Fibroblast of mammary gland (primary cell): ENCODE measurements at regions not wholly inside any gene's neighbourhood (a gene's known extent, or its start where the extent isn't known, plus 50 kb on each side); places are given as distances from the start of the nearest gene placed in this dataset.

ENCODE experiments used
- DNase-seq: peaks from one replicate; pipeline ENCODE4 v3.0.0-alpha.2; 2010; ENCODE audit warnings: low read depth
- H3K4me3 ChIP-seq: 2 replicates; pipeline ENCODE4 v1.5.1; 2011; ENCODE audit warnings: low read depth, mild to moderate bottlenecking, low read length, moderate library complexity; ENCODE audit not compliant: control insufficient read depth
- TF ChIP-seq, protein P1 (sequence below): conservative IDR thresholded peaks from 2 replicates; pipeline ENCODE4 v1.5.1; 2011; ENCODE audit warnings: low read depth, low read length, inconsistent platforms; ENCODE audit not compliant: control insufficient read depth, insufficient read depth

DNA sequence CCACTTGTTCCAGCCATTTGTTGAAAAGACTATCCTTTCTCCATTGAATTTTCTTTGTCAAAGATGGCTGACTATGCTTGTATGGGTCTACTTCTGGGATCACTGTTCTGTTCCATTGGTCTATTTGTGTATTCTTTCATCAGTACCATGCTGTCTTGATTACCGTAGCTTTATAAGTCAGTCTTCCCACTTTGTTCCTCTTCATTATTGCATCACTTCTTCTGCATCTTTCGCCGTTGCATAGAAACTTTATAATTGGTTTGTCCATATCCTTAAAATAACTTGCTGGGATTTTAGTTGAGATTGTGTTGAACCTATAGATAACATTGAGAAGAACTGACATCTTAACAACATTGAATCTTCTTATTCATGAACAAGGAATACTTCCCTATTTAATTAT lies 598.8 kb downstream of the TBC1D22A start:
- TF ChIP-seq, protein P1, sequence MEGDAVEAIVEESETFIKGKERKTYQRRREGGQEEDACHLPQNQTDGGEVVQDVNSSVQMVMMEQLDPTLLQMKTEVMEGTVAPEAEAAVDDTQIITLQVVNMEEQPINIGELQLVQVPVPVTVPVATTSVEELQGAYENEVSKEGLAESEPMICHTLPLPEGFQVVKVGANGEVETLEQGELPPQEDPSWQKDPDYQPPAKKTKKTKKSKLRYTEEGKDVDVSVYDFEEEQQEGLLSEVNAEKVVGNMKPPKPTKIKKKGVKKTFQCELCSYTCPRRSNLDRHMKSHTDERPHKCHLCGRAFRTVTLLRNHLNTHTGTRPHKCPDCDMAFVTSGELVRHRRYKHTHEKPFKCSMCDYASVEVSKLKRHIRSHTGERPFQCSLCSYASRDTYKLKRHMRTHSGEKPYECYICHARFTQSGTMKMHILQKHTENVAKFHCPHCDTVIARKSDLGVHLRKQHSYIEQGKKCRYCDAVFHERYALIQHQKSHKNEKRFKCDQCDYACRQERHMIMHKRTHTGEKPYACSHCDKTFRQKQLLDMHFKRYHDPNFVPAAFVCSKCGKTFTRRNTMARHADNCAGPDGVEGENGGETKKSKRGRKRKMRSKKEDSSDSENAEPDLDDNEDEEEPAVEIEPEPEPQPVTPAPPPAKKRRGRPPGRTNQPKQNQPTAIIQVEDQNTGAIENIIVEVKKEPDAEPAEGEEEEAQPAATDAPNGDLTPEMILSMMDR = no peak
- no peak overlapping the region for H3K4me3 ChIP-seq
- DNase-seq = no peak

DNA sequence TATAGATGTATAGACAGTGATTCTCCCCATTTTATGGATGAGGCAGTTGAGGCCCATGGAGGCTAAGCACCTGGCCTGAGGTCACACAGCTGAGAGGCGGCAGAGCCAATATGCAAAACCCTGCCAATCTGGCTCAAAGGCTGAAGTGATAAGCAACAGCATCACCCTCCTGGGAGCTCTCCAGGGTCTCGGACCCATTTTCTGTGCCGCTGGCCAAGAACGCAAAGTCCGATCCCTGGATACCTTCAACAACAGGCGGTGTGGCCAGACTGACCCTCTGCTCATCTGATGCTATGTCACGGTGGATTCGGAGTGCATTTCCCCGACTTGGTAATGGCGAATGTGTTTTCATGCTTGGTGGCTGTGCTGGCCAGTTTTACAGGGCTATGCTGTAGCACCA lies 595.0 kb downstream of the TBC1D22A start:
- TF ChIP-seq, protein P1 = no peak
- no peak overlapping the region for H3K4me3 ChIP-seq
- no peak for DNase-seq

DNA sequence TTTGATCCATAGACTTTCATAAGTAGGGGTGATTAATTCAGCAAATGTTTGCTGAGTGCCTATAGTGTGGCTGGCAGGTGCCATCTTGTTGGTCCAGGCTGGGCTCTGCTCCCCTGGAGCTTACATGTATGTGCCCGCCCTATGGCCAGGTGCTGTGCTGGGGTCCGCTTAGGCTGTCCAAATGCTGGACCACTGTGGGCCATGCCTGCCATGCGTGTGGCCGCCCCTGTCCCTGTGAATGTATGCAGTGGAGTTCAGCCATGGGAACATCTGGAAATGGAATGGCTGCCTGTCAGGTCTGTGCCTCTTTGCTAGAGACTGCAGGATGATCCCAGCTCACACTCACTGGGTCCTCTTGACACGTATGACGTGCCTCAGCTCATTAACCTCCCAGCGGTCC lies 594.6 kb downstream of the TBC1D22A start:
- H3K4me3 ChIP-seq = no peak overlapping the region
- no peak for DNase-seq
- TF ChIP-seq, protein P1 = no peak

DNA sequence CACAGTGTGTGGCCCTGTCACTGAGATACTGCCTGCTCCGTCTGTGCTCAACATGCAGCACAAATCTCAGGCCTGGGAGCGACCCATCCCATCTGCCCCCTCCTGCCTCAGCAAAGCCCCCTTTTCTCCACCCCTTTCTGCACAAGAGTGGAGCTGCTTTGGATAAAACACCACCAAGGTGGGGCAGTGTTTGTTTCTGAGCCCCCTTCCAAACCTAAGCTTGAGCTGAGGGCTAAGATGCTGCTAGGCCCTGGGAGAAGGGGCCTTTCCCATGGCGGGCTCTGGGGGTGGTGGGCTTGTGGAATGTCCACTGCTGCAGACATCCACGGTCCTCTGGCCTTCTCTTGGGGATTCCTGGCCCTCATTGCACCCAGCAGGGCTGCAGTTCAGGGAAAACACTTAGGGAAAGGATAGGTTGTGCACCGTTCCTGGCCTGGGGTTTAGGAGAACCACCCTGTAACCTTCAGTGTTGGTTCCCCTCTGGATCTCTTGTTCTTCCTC lies 594.1 kb downstream of the TBC1D22A start:
- no peak overlapping the region for H3K4me3 ChIP-seq
- TF ChIP-seq, protein P1 = no peak
- DNase-seq = no peak

DNA sequence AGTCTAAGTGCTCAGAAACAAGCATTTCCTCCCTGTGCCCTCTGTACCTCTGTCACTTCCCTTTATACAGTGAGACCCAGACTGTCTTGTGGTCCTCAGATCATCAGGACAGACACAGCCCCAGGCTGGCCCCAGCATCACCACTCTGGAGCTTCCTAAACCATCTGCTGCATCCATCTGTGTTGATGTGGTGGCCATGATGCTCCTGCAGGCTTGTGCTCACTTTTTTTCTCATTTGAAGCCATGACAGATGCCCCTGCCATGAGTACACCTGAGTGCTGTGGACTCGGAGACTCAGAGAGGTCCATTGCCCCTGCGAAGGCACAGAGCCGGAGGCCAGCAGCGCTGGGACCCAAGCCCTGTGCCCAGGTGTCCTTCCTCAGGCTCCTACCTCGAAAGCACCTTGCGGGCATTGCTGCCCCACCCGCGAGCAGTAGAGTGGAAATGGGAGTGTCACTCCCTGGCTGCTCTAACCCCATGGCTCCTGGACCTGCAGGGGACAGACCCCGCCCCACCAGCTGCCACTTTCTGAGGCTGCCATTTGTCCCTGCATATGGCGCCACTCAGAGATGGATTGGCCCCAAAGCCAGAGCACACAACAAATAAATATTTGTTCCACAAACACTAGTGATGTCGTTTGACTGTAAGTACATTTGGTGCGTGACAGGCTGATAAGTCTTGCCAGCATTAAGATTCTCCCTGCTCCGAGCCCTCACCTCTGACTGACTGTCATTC lies 593.5 kb downstream of the TBC1D22A start:
- TF ChIP-seq, protein P1 = no peak
- no peak for DNase-seq
- no peak overlapping the region for H3K4me3 ChIP-seq

DNA sequence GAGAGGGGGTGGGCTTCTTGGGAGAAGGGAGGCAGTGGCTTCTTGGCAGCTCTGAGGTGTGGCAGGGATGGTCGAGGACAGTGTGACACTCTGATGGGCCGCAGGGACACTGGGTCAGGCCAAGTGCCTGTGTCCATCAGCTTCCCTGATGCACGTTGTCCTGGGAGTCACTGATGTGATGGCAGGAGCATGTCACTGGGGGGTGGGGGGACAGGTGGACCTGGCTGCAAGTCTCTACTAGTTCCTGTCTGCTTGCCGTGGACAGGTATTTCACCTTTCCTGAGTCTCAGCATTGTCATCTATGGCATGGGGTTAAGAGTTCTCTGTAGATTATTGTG lies 592.9 kb downstream of the TBC1D22A start:
- no peak overlapping the region for H3K4me3 ChIP-seq
- TF ChIP-seq, protein P1 = no peak
- no peak for DNase-seq
